ENCODE measurements at regions not wholly inside any gene's neighbourhood (a gene's known extent, or its start where the extent isn't known, plus 50 kb on each side); places are given as distances from the start of the nearest gene placed in this dataset.

- Histone ChIP-seq H3K9ac (ENCODE audit: low read length) (no peak overlapping the region), H3K36me3 (ENCODE audit: control insufficient read depth in 1 of 2, insufficient read depth in 2 of 2, low read length in 2 of 2) (no peaks in the 10 kb centered on the region), H3K9me2 (ENCODE audit: insufficient read depth) (no peaks in the 10 kb centered on the region), H4K20me1 (ENCODE audit: insufficient read depth) (no peaks in the 10 kb centered on the region), H3K79me2 (ENCODE audit: insufficient read depth, low read length) (no peaks in the 10 kb centered on the region), H3K4me3 (replicated peaks in 1 of 2; ENCODE audit: low read depth in 1 of 2, low read length in 2 of 2) (no peak overlapping the region), H2AFZ (ENCODE audit: low read depth, low read length, poor library complexity, severe bottlenecking) (no peak overlapping the region), H3K27me3 (ENCODE audit: insufficient read depth, low read length) (no peaks in the 10 kb centered on the region), H3K9me3 (ENCODE audit: control insufficient read depth in 1 of 2, insufficient read depth in 1 of 2, low read depth in 1 of 2, low read length in 2 of 2) (peaks cover 0 to 7% of the 10 kb centered on the region in 2 experiments; a peak in 2 of 4 replicates), H3K4me1 (ENCODE audit: control insufficient read depth in 1 of 2, insufficient read depth in 2 of 2, low read length in 2 of 2) (no peaks in the 10 kb centered on the region), H3K4me2 (ENCODE audit: low read length) (no peak overlapping the region), H3K27ac (ENCODE audit: low read depth, low read length) (no peak overlapping the region)
- no TSS peak for BruUV-seq (replicated peaks)
- DNase-seq (ENCODE audit: low read depth, low spot score) (no peak), ATAC-seq (no peak)
- no peak for TF ChIP-seq REST (IDR thresholded peaks at IDR 0.05; ENCODE audit: low read depth)
- TF ChIP-seq CEBPB (IDR thresholded peaks at IDR 0.05; ENCODE audit: low read depth) = no peak
- TF ChIP-seq ZNF274 (IDR thresholded peaks at IDR 0.05; ENCODE audit: low read depth, low read length) = no peak
- no peak for TF ChIP-seq ATF3 (IDR thresholded peaks at IDR 0.05)
- no peak for TF ChIP-seq ZFX (IDR thresholded peaks at IDR 0.05)
- TF ChIP-seq EGR1 (IDR thresholded peaks at IDR 0.05; ENCODE audit: low read depth) = no peak
- TF ChIP-seq, protein P1, sequence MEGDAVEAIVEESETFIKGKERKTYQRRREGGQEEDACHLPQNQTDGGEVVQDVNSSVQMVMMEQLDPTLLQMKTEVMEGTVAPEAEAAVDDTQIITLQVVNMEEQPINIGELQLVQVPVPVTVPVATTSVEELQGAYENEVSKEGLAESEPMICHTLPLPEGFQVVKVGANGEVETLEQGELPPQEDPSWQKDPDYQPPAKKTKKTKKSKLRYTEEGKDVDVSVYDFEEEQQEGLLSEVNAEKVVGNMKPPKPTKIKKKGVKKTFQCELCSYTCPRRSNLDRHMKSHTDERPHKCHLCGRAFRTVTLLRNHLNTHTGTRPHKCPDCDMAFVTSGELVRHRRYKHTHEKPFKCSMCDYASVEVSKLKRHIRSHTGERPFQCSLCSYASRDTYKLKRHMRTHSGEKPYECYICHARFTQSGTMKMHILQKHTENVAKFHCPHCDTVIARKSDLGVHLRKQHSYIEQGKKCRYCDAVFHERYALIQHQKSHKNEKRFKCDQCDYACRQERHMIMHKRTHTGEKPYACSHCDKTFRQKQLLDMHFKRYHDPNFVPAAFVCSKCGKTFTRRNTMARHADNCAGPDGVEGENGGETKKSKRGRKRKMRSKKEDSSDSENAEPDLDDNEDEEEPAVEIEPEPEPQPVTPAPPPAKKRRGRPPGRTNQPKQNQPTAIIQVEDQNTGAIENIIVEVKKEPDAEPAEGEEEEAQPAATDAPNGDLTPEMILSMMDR (IDR thresholded peaks at IDR 0.05 in 2 of 3, conservative IDR thresholded peaks at IDR 0.05 in 1 of 3; ENCODE audit: borderline replicate concordance in 1 of 3, insufficient read depth in 1 of 3, low read depth in 2 of 3, low read length in 2 of 3) = no peak
- TF ChIP-seq JUND (IDR thresholded peaks at IDR 0.05) = no peak
- TF ChIP-seq MAX (IDR thresholded peaks at IDR 0.05) = no peak
- TF ChIP-seq EZH2phosphoT487 (IDR thresholded peaks at IDR 0.05; ENCODE audit: borderline replicate concordance) = no peak
- TF ChIP-seq CBX3 (IDR thresholded peaks at IDR 0.05; ENCODE audit: low read depth) = no peak
- no peak for TF ChIP-seq SP1 (IDR thresholded peaks at IDR 0.05; ENCODE audit: low read depth)
- TF ChIP-seq FOSL1 (IDR thresholded peaks at IDR 0.05; ENCODE audit: low read depth) = no peak
- TF ChIP-seq YY1 (IDR thresholded peaks at IDR 0.05; ENCODE audit: extremely low read depth, insufficient replicate concordance, low read depth, low read length) = no peak
- no peak for TF ChIP-seq ELF1 (IDR thresholded peaks at IDR 0.05; ENCODE audit: borderline replicate concordance, low read depth)
- TF ChIP-seq SIN3A (IDR thresholded peaks at IDR 0.05; ENCODE audit: low read depth) = no peak
- TF ChIP-seq EZH2 (IDR thresholded peaks at IDR 0.05) = no peak
- TF ChIP-seq, protein P2, sequence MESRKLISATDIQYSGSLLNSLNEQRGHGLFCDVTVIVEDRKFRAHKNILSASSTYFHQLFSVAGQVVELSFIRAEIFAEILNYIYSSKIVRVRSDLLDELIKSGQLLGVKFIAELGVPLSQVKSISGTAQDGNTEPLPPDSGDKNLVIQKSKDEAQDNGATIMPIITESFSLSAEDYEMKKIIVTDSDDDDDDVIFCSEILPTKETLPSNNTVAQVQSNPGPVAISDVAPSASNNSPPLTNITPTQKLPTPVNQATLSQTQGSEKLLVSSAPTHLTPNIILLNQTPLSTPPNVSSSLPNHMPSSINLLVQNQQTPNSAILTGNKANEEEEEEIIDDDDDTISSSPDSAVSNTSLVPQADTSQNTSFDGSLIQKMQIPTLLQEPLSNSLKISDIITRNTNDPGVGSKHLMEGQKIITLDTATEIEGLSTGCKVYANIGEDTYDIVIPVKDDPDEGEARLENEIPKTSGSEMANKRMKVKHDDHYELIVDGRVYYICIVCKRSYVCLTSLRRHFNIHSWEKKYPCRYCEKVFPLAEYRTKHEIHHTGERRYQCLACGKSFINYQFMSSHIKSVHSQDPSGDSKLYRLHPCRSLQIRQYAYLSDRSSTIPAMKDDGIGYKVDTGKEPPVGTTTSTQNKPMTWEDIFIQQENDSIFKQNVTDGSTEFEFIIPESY (IDR thresholded peaks at IDR 0.05; ENCODE audit: extremely low read depth, insufficient replicate concordance, low read length) = no peak
- ChIA-PET CTCF (no interaction called here), POLR2A (no interaction called here), RAD21 (ENCODE audit: low non-redundant PET in 1 of 2, low total read pairs in 2 of 2, uncharacterized antibody in 2 of 2, unreplicated experiment in 2 of 2) (no interaction called here)
- intact Hi-C loops (cut with micrococcal nuclease) = no loop called here
These were observed 142.0 kb downstream of the LRATD1 start for GRCh38 chr2:14774436-14774968.
